GM21528 (cell line): ENCODE measurements at regions not wholly inside any gene's neighbourhood (a gene's known extent, or its start where the extent isn't known, plus 50 kb on each side); places are given as distances from the start of the nearest gene placed in this dataset.

Experiments used
- ATAC-seq: cut with Tn5 transposase; IDR thresholded peaks from one replicate; pipeline ENCODE4 v1.9.1; 2021; ENCODE audit warnings: mild to moderate bottlenecking, moderate library complexity; ENCODE audit not compliant: unreplicated experiment, low FRiP score

- ATAC-seq, result no peak
Observed at GRCh38 chr16:63292036-63292435, 1255.8 kb upstream of the CDH8 start.

- ATAC-seq, result no peak
Observed at GRCh38 chr16:63289834-63290460, 1253.7 kb upstream of the CDH8 start.

GRCh38 chr16:63287401-63287800, 1251.2 kb upstream of the CDH8 start:
- ATAC-seq, result no peak

GRCh38 chr16:63283721-63284120, 1247.5 kb upstream of the CDH8 start:
- no peak for ATAC-seq

- ATAC-seq, result no peak
Observed at GRCh38 chr16:63244631-63245030, 1208.4 kb upstream of the CDH8 start.

GRCh38 chr16:63241497-63242028, 1205.3 kb upstream of the CDH8 start:
- ATAC-seq, result no peak

- no peak for ATAC-seq
Observed at GRCh38 chr16:63239065-63239570, 1202.9 kb upstream of the CDH8 start.

GRCh38 chr16:63230421-63231040, 1194.3 kb upstream of the CDH8 start:
- no peak for ATAC-seq

- ATAC-seq, result no peak
Observed at GRCh38 chr16:63228259-63228658, 1192.0 kb upstream of the CDH8 start.

- no peak for ATAC-seq
Observed at GRCh38 chr16:63223851-63224250, 1187.6 kb upstream of the CDH8 start.

- ATAC-seq, result no peak
Observed at GRCh38 chr16:63216696-63217423, 1180.6 kb upstream of the CDH8 start.

- ATAC-seq, result no peak
Observed at GRCh38 chr16:63201851-63202250, 1165.6 kb upstream of the CDH8 start.

GRCh38 chr16:63200940-63201339, 1164.7 kb upstream of the CDH8 start:
- ATAC-seq, result no peak

- ATAC-seq, result no peak
Observed at GRCh38 chr16:63195336-63195735, 1159.1 kb upstream of the CDH8 start.

- no peak for ATAC-seq
Observed at GRCh38 chr16:63192980-63193379, 1156.7 kb upstream of the CDH8 start.

- ATAC-seq, result no peak
Observed at GRCh38 chr16:63188086-63188771, 1152.0 kb upstream of the CDH8 start.

- no peak for ATAC-seq
Observed at GRCh38 chr16:63187638-63188037, 1151.4 kb upstream of the CDH8 start.

GRCh38 chr16:63185235-63185780, 1149.1 kb upstream of the CDH8 start:
- no peak for ATAC-seq

- ATAC-seq, result no peak
Observed at GRCh38 chr16:63183743-63184142, 1147.5 kb upstream of the CDH8 start.

- no peak for ATAC-seq
Observed at GRCh38 chr16:63175313-63175712, 1139.1 kb upstream of the CDH8 start.

- ATAC-seq, result no peak
Observed at GRCh38 chr16:63174801-63175200, 1138.6 kb upstream of the CDH8 start.
